ENCODE measurements at regions not wholly inside any gene's neighbourhood (a gene's known extent, or its start where the extent isn't known, plus 50 kb on each side); places are given as distances from the start of the nearest gene placed in this dataset.

GRCh38 chr9:22975951-22976350, 529.3 kb downstream of the DMRTA1 start:
- no peak for TF ChIP-seq CTCF (IDR thresholded peaks at IDR 0.05; ENCODE audit: insufficient read depth, low read length, poor library complexity, severe bottlenecking)
- TF ChIP-seq EZH2phosphoT487 (conservative IDR thresholded peaks at IDR 0.05; ENCODE audit: low read length): no peak

Data from SU-DHL-6 (cell line).